Psoas muscle (tissue), 7 donors: ENCODE measurements at regions not wholly inside any gene's neighbourhood (a gene's known extent, or its start where the extent isn't known, plus 50 kb on each side); places are given as distances from the start of the nearest gene placed in this dataset.

Experiments
- ATAC-seq, 4 donors: fragments of 200-7000 bp; cut with Tn5 transposase; one replicate each; pipeline ENCODE4 v1.9.1; 2020; ENCODE audit warnings: moderate library complexity in 3 of 4, mild to moderate bottlenecking in 2 of 4
- DNase-seq, 2 donors: peaks; one replicate each; pipeline ENCODE4 v3.0.0-alpha.2; 2020
- H3K27ac ChIP-seq: fragments of 200-600 bp; one replicate; pipeline ENCODE4 v1.8.0; 2022
- H3K27me3 ChIP-seq, 3 donors: fragments of 200-600 bp in 1 of 3; one replicate each; pipeline versions ENCODE4 v1.6.1 to v1.8.0; 2013 to 2022; ENCODE audit warnings: low read length in 2 of 3, mild to moderate bottlenecking in 2 of 3, moderate library complexity in 1 of 3; ENCODE audit not compliant: insufficient read depth in 3 of 3
- H3K36me3 ChIP-seq, 2 donors: fragments of 200-600 bp in 1 of 2; one replicate each; pipeline versions ENCODE4 v1.6.1 to v1.8.0; 2013 to 2022; ENCODE audit warnings: low read depth in 1 of 2, mild to moderate bottlenecking in 1 of 2, moderate library complexity in 1 of 2; ENCODE audit not compliant: insufficient read depth in 1 of 2
- H3K4me1 ChIP-seq: fragments of 200-600 bp; one replicate; pipeline ENCODE4 v1.8.0; 2022
- H3K4me3 ChIP-seq: fragments of 200-600 bp; one replicate; pipeline ENCODE4 v1.8.0; 2022; ENCODE audit warnings: mild to moderate bottlenecking
- H3K9me3 ChIP-seq: fragments of 200-600 bp; one replicate; pipeline ENCODE4 v1.8.0; 2022
- CTCF ChIP-seq: fragments of 200-600 bp; IDR thresholded peaks from one replicate; pipeline ENCODE4 v1.8.0; 2022; ENCODE audit warnings: antibody characterized with exemption
- WGBS, 3 donors: extraction: QIAGEN DNeasy Blood & Tissue Kit; methylation state at CpG; one replicate each; pipeline versions ENCODE4 v1.1.6 to v1.1.7; 2013; 5-methylcytosine and 5-hydroxymethylcytosine counted together
- intact Hi-C, 2 donors: fragments of 100-400 bp; cut with DNase I; formaldehyde crosslinking; loops; one replicate each; pipeline versions ENCODE4 v1.11.0 to v1.14.2; 2022
- donor health status: healthy with polysubstance abuse.
- donor health status: DM: no; HTN: no; CAD: no; lungs with moderate emphysema.
- donor health status: Bipolar disorder and iron deficiency.
- donor health status: healthy.
- donor health status: DM: yes; HTN: yes; CAD: no.
- donor health status: DM: no; HTN: no; CAD: no.
- donor health status: DM: yes; HTN: yes; CAD: no.

GRCh38 chr6:121971931-121972335, 427.5 kb upstream of the HSF2 start:
- no peak overlapping the region for H3K27ac ChIP-seq
- H3K4me3 ChIP-seq, result no peak overlapping the region
- ATAC-seq (no peak), DNase-seq (no peak)
- intact Hi-C loops, result no loop called here
- H3K36me3 ChIP-seq, result no peaks in the 10 kb centered on the region
- H3K9me3 ChIP-seq, result no peaks in the 10 kb centered on the region
- no peaks in the 10 kb centered on the region for H3K27me3 ChIP-seq
- TF ChIP-seq CTCF, result no peak
- H3K4me1 ChIP-seq, result no peaks in the 10 kb centered on the region

GRCh38 chr6:121984956-121985355, 414.5 kb upstream of the HSF2 start:
- no peak for DNase-seq
- H3K4me1 ChIP-seq, result no peaks in the 10 kb centered on the region
- no peak overlapping the region for H3K27ac ChIP-seq
- no peak for ATAC-seq
- no peaks in the 10 kb centered on the region for H3K9me3 ChIP-seq
- H3K4me3 ChIP-seq, result no peak overlapping the region
- no peaks in the 10 kb centered on the region for H3K27me3 ChIP-seq
- no peak for TF ChIP-seq CTCF
- intact Hi-C loops, result no loop called here
- 71 to 79% (median 74%) methylated on average over 3 of the region's 3 CpGs for whole genome bisulfite sequencing, 3 donors
- no peaks in the 10 kb centered on the region for H3K36me3 ChIP-seq

- Histone ChIP-seq H3K4me3 (no peak overlapping the region), H3K36me3 (no peaks in the 10 kb centered on the region), H3K27me3 (no peaks in the 10 kb centered on the region), H3K4me1 (no peaks in the 10 kb centered on the region), H3K27ac (no peak overlapping the region), H3K9me3 (no peaks in the 10 kb centered on the region)
- intact Hi-C loops, result no loop called here
- ATAC-seq (no peak), DNase-seq (no peak)
- 56 to 85% (median 69%) methylated on average over 6 of the region's 6 CpGs for WGBS, 3 donors
- no peak for TF ChIP-seq CTCF
Observed at GRCh38 chr6:121993362-121993761, 406.1 kb upstream of the HSF2 start.

- H3K4me3 ChIP-seq, result no peak overlapping the region
- H3K4me1 ChIP-seq, result no peaks in the 10 kb centered on the region
- no peaks in the 10 kb centered on the region for H3K9me3 ChIP-seq
- DNase-seq (no peak), ATAC-seq (no peak)
- intact Hi-C loops, result no loop called here
- no peak for TF ChIP-seq CTCF
- H3K27me3 ChIP-seq, result no peaks in the 10 kb centered on the region
- H3K36me3 ChIP-seq, result no peaks in the 10 kb centered on the region
- 45 to 98% (median 67%) methylated on average over 1 of the region's 1 CpG for WGBS, 3 donors
- no peak overlapping the region for H3K27ac ChIP-seq
Observed at GRCh38 chr6:121994919-121995318, 404.5 kb upstream of the HSF2 start.

GRCh38 chr6:121998631-121999030, 400.8 kb upstream of the HSF2 start:
- Histone ChIP-seq H3K27me3 (no peaks in the 10 kb centered on the region), H3K4me3 (no peak overlapping the region), H3K27ac (no peak overlapping the region), H3K36me3 (no peaks in the 10 kb centered on the region), H3K9me3 (no peaks in the 10 kb centered on the region), H3K4me1 (no peaks in the 10 kb centered on the region)
- 27 to 66% (median 53%) methylated on average over 2 of the region's 2 CpGs for WGBS, 3 donors
- TF ChIP-seq CTCF, result no peak
- DNase-seq, result no peak
- intact Hi-C loops, result no loop called here
- ATAC-seq, result no peak
